ENCODE measurements at regions not wholly inside any gene's neighbourhood (a gene's known extent, or its start where the extent isn't known, plus 50 kb on each side); places are given as distances from the start of the nearest gene placed in this dataset.
"Not testable (repeated sequence)": the region's sequence is repeated elsewhere in the genome, so short reads cannot be mapped to it uniquely, and the experiment has no call there.

DNA sequence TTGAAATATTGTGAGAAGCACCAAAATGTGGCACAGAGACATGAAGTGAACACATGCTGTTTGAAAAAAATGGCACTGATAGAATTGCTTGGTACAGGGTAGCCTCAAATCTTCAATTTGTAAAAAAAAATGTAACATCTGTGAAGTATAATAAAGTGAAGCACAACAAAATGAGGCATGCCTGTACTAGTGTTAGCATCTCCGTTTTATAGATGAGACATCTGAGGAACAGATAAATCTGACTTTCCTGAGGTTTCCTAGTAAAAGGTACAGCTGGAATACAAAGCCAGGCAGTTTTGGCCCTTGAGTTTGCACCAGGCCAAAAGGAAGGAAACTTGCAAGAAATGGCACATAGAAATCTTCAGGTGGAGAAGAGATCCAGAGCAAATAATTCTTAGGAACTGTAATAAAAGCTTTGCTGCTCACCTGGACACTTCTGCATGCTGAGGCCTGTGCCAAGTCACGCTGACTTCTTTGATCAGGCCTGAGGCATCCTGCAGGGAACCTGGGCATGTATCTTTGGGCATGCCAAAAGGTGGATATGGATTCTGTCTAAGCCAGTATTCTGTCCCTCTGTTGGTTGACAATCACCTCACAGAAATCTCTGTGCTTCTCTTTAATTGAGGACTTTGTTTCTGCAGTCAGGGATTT is 251.5 kb upstream of the PLPP4 start:
- no peaks in the 10 kb centered on the region for H3K27me3 ChIP-seq
- H3K9me3 ChIP-seq = no peaks in the 10 kb centered on the region
- H3K4me3 ChIP-seq = no peak overlapping the region
- no peak overlapping the region for H3K27ac ChIP-seq
- 72 to 80% methylated on average over 2 of the region's 2 CpGs for WGBS, 2 donors
- no peak for DNase-seq (ENCODE audit: low spot score in 2 of 2)
- TF ChIP-seq EP300 (IDR thresholded peaks at IDR 0.05) (no peak), POLR2A (IDR thresholded peaks at IDR 0.05) (no peak)
- TF ChIP-seq, protein P1, sequence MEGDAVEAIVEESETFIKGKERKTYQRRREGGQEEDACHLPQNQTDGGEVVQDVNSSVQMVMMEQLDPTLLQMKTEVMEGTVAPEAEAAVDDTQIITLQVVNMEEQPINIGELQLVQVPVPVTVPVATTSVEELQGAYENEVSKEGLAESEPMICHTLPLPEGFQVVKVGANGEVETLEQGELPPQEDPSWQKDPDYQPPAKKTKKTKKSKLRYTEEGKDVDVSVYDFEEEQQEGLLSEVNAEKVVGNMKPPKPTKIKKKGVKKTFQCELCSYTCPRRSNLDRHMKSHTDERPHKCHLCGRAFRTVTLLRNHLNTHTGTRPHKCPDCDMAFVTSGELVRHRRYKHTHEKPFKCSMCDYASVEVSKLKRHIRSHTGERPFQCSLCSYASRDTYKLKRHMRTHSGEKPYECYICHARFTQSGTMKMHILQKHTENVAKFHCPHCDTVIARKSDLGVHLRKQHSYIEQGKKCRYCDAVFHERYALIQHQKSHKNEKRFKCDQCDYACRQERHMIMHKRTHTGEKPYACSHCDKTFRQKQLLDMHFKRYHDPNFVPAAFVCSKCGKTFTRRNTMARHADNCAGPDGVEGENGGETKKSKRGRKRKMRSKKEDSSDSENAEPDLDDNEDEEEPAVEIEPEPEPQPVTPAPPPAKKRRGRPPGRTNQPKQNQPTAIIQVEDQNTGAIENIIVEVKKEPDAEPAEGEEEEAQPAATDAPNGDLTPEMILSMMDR (IDR thresholded peaks at IDR 0.05) = no peak
- H3K36me3 ChIP-seq = no peaks in the 10 kb centered on the region
- no peaks in the 10 kb centered on the region for H3K4me1 ChIP-seq

DNA sequence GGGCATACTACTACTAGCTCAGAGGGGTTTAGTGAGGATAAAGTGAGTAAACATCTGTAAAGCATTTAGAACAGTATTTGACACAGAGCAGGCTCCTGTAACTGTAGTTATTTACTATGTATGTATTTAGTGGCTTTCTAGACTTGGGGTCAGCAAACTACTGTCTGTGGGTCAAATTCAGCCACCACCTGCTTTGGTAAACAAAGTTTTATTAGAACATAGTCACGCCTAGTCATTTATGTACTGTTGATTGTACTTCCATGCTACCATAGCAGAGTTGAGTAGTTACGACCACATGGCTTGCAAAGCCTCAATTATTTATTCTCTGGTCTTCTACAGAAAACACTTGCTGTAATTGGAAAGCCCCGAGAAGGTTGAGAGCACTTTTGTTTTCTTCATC is 248.5 kb upstream of the PLPP4 start:
- TF ChIP-seq EP300 (IDR thresholded peaks at IDR 0.05) = no peak
- TF ChIP-seq, protein P1 (IDR thresholded peaks at IDR 0.05) = no peak
- TF ChIP-seq POLR2A (IDR thresholded peaks at IDR 0.05) = no peak
- WGBS, 2 donors = 58 to 68% methylated on average over 3 of the region's 3 CpGs
- no peak for DNase-seq (ENCODE audit: low spot score in 2 of 2)
- Histone ChIP-seq H3K4me3 (no peak overlapping the region), H3K4me1 (no peaks in the 10 kb centered on the region), H3K27me3 (no peaks in the 10 kb centered on the region), H3K9me3 (no peaks in the 10 kb centered on the region), H3K27ac (no peak overlapping the region), H3K36me3 (no peaks in the 10 kb centered on the region)

DNA sequence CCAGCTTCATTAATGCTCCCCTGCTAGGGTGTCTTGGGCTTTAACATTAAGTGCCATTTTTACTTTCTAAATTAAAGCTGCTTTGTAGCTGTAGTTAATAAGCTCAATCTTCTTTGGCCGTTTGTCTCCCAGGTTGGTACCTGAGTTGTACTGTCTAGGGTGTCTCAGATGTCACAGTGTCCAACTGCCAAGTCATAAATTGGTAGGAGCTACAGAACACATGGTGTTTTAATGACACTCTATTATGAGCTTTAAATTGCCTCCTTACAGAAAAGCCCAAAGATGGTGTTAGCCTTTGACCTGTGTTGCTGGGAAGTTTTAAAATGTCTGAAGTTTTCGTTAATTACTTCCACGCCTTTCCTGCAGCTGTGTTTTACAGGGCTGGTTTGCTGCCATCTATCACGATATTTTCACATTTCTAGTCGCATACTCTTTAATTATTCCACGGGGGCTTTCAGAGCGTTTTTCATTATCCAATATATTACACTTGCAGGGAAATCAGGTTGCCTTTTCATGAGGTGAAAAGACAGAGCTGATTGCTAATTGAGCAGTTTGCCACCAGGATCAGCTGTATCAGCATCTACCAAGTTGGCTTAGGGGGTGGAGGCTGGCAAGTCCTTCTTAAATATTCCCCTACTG is 247.8 kb upstream of the PLPP4 start:
- DNase-seq (ENCODE audit: low spot score in 2 of 2) = no peak
- no peak for TF ChIP-seq EP300 (IDR thresholded peaks at IDR 0.05)
- TF ChIP-seq POLR2A (IDR thresholded peaks at IDR 0.05) = no peak
- TF ChIP-seq, protein P1 (IDR thresholded peaks at IDR 0.05) = no peak
- H3K27ac ChIP-seq = no peak overlapping the region
- WGBS, 2 donors = 37 to 39% methylated on average over 7 of the region's 7 CpGs
- H3K27me3 ChIP-seq = no peaks in the 10 kb centered on the region
- H3K36me3 ChIP-seq = no peaks in the 10 kb centered on the region
- no peaks in the 10 kb centered on the region for H3K4me1 ChIP-seq
- no peak overlapping the region for H3K4me3 ChIP-seq
- H3K9me3 ChIP-seq = no peaks in the 10 kb centered on the region

DNA sequence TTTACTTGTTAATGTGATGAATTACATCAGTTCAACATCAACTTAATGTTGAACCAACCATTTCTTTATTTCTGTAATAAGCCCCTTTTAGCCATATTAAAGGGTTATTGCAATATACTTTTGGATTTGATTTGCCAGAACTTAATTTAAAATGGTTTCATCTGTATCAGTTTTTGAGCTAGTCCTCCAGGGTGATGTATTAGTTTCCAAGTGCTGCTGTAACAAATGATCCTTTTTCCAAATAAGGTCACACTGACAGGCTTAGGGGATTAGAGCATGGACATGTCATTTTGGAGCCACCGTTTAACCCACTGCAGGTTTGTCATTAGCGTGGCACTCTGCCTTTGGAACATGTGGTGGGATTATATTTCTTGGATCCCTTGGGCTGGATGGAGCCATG is 244.8 kb upstream of the PLPP4 start:
- H3K9me3 ChIP-seq = no peaks in the 10 kb centered on the region
- H3K27me3 ChIP-seq = no peaks in the 10 kb centered on the region
- DNase-seq (ENCODE audit: low spot score in 2 of 2) = no peak
- H3K36me3 ChIP-seq = no peaks in the 10 kb centered on the region
- 84 to 87% methylated on average over 2 of the region's 2 CpGs for WGBS, 2 donors
- no peak overlapping the region for H3K4me3 ChIP-seq
- TF ChIP-seq POLR2A (IDR thresholded peaks at IDR 0.05) (no peak), EP300 (IDR thresholded peaks at IDR 0.05) (no peak)
- TF ChIP-seq, protein P1 (IDR thresholded peaks at IDR 0.05) = no peak
- H3K27ac ChIP-seq = no peak overlapping the region
- no peaks in the 10 kb centered on the region for H3K4me1 ChIP-seq

DNA sequence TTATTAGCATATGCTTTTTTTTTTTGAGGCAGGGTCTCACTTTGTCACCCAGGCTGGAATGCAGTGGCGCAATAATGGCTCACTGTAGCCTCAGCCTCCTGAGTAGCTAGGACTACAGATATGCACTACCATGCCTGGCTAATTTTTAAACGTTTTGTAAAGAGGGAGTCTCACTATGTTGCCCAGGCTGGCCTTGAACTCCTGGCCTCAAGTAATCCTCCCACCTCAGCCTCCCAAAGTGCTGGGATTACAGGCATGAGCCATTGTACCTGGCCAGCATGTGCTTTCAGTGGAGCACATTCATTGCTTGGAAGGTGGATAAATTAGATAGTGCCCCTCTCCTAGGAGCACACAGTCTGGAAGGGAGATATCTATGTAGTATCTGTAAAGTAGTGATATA is 243.7 kb upstream of the PLPP4 start:
- not testable (repeated sequence) for H3K27ac ChIP-seq; H3K4me1 ChIP-seq; DNase-seq (ENCODE audit: low spot score in 2 of 2); H3K36me3 ChIP-seq; H3K27me3 ChIP-seq; H3K9me3 ChIP-seq; H3K4me3 ChIP-seq
- 85 to 87% methylated on average over 2 of the region's 2 CpGs for WGBS, 2 donors

All from tibial nerve (tissue), 4 donors.